HEK293 (cell line): ENCODE measurements at regions not wholly inside any gene's neighbourhood (a gene's known extent, or its start where the extent isn't known, plus 50 kb on each side); places are given as distances from the start of the nearest gene placed in this dataset.

Source experiments
- GFI1B ChIP-seq: fragments of 450-650 bp; formaldehyde crosslinking; IDR thresholded peaks from 2 replicates; pipeline ENCODE4 v1.5.1; 2016; ENCODE audit warnings: missing biosample characterization, missing genetic modification characterization
- GLIS2 ChIP-seq: fragments of 450-650 bp; formaldehyde crosslinking; IDR thresholded peaks from 2 replicates; pipeline ENCODE4 v1.5.1; 2016; ENCODE audit warnings: missing biosample characterization, missing genetic modification characterization
- KLF1 ChIP-seq: fragments of 450-650 bp; formaldehyde crosslinking; IDR thresholded peaks from 2 replicates; pipeline ENCODE4 v1.5.1; 2016; ENCODE audit warnings: missing biosample characterization, missing genetic modification characterization
- KLF10 ChIP-seq: fragments of 450-650 bp; IDR thresholded peaks from 2 replicates; pipeline ENCODE4 v1.5.1; 2018; ENCODE audit warnings: missing biosample characterization, mild to moderate bottlenecking, missing genetic modification characterization
- KLF16 ChIP-seq: fragments of 450-650 bp; formaldehyde crosslinking; IDR thresholded peaks from 2 replicates; pipeline ENCODE4 v1.5.1; 2017; ENCODE audit warnings: missing biosample characterization, missing genetic modification characterization
- KLF8 ChIP-seq: fragments of 450-650 bp; formaldehyde crosslinking; IDR thresholded peaks from 2 replicates; pipeline ENCODE4 v1.5.1; 2016; ENCODE audit warnings: missing biosample characterization, missing genetic modification characterization
- SETDB1 ChIP-seq: IDR thresholded peaks from one replicate; pipeline ENCODE4 v1.6.1; 2017; ENCODE audit warnings: mild to moderate bottlenecking, low read length, moderate library complexity, mixed read lengths; ENCODE audit not compliant: insufficient read length
- ZBTB17 ChIP-seq: fragments of 450-650 bp; formaldehyde crosslinking; IDR thresholded peaks from 2 replicates; pipeline ENCODE4 v1.5.1; 2016; ENCODE audit warnings: missing biosample characterization, missing genetic modification characterization
- ZBTB8A ChIP-seq: fragments of 450-650 bp; formaldehyde crosslinking; IDR thresholded peaks from 2 replicates; pipeline ENCODE4 v1.5.1; 2016; ENCODE audit warnings: missing biosample characterization, missing genetic modification characterization
- ZNF155 ChIP-seq: fragments of 450-650 bp; formaldehyde crosslinking; IDR thresholded peaks from 2 replicates; pipeline ENCODE4 v1.5.1; 2016; ENCODE audit warnings: missing biosample characterization, missing genetic modification characterization
- ZNF16 ChIP-seq: fragments of 450-650 bp; formaldehyde crosslinking; IDR thresholded peaks from 2 replicates; pipeline ENCODE4 v1.5.1; 2016; ENCODE audit warnings: low read depth, missing biosample characterization, missing genetic modification characterization
- ZNF174 ChIP-seq: fragments of 450-650 bp; formaldehyde crosslinking; IDR thresholded peaks from 2 replicates; pipeline ENCODE4 v1.5.0; 2017; ENCODE audit warnings: missing biosample characterization, mild to moderate bottlenecking, missing genetic modification characterization
- ZNF202 ChIP-seq: fragments of 450-650 bp; formaldehyde crosslinking; IDR thresholded peaks from 2 replicates; pipeline ENCODE4 v1.5.1; 2016; ENCODE audit warnings: missing biosample characterization, missing genetic modification characterization, borderline replicate concordance
- ZNF24 ChIP-seq: fragments of 450-650 bp; formaldehyde crosslinking; IDR thresholded peaks from 2 replicates; pipeline ENCODE4 v1.5.1; 2016; ENCODE audit warnings: missing biosample characterization, missing genetic modification characterization
- ZNF292 ChIP-seq: fragments of 450-650 bp; formaldehyde crosslinking; IDR thresholded peaks from 2 replicates; pipeline ENCODE4 v1.5.1; 2016; ENCODE audit warnings: low read depth, missing biosample characterization, missing genetic modification characterization, borderline replicate concordance
- ZNF335 ChIP-seq: fragments of 450-650 bp; formaldehyde crosslinking; conservative IDR thresholded peaks from 2 replicates; pipeline ENCODE4 v1.5.1; 2016; ENCODE audit warnings: missing biosample characterization, missing genetic modification characterization
- ZNF473 ChIP-seq: fragments of 450-650 bp; formaldehyde crosslinking; IDR thresholded peaks from 2 replicates; pipeline ENCODE4 v1.5.1; 2017; ENCODE audit warnings: missing biosample characterization, missing genetic modification characterization
- ZNF529 ChIP-seq: fragments of 450-650 bp; formaldehyde crosslinking; IDR thresholded peaks from 2 replicates; pipeline ENCODE4 v1.5.1; 2017; ENCODE audit warnings: missing genetic modification characterization, missing biosample characterization; ENCODE audit not compliant: insufficient replicate concordance
- ZNF530 ChIP-seq: fragments of 450-650 bp; formaldehyde crosslinking; IDR thresholded peaks from 2 replicates; pipeline ENCODE4 v1.5.1; 2016; ENCODE audit warnings: low read depth, missing biosample characterization, missing genetic modification characterization
- ZNF585B ChIP-seq: fragments of 450-650 bp; formaldehyde crosslinking; IDR thresholded peaks from 2 replicates; pipeline ENCODE4 v1.5.1; 2016; ENCODE audit warnings: missing biosample characterization, missing genetic modification characterization
- ZNF660 ChIP-seq: fragments of 450-650 bp; IDR thresholded peaks from 2 replicates; pipeline ENCODE4 v1.5.1; 2018; ENCODE audit warnings: missing biosample characterization, mild to moderate bottlenecking, missing genetic modification characterization
- ZNF747 ChIP-seq: fragments of 450-650 bp; formaldehyde crosslinking; IDR thresholded peaks from 2 replicates; pipeline ENCODE4 v1.5.1; 2016; ENCODE audit warnings: missing biosample characterization, missing genetic modification characterization
- TF ChIP-seq, protein P1 (sequence below): fragments of 450-650 bp; formaldehyde crosslinking; IDR thresholded peaks from 2 replicates; pipeline ENCODE4 v1.5.1; 2017; ENCODE audit warnings: missing biosample characterization, missing genetic modification characterization
- TF ChIP-seq, protein P2 (sequence below): fragments of 450-650 bp; formaldehyde crosslinking; IDR thresholded peaks from 2 replicates; pipeline ENCODE4 v1.5.1; 2017; ENCODE audit warnings: missing biosample characterization, mild to moderate bottlenecking, missing genetic modification characterization, moderate library complexity
- TF ChIP-seq, protein P3 (sequence below): fragments of 450-650 bp; formaldehyde crosslinking; IDR thresholded peaks from 2 replicates; pipeline ENCODE4 v1.5.1; 2016; ENCODE audit warnings: missing biosample characterization, missing genetic modification characterization
- TF ChIP-seq, protein P4 (sequence below): fragments of 450-650 bp; formaldehyde crosslinking; IDR thresholded peaks from 2 replicates; pipeline ENCODE4 v1.5.1; 2016; ENCODE audit warnings: missing biosample characterization, missing genetic modification characterization
- TF ChIP-seq, protein P5 (sequence below): fragments of 450-650 bp; formaldehyde crosslinking; IDR thresholded peaks from 2 replicates; pipeline ENCODE4 v1.5.1; 2016; ENCODE audit warnings: missing biosample characterization, missing genetic modification characterization

DNA sequence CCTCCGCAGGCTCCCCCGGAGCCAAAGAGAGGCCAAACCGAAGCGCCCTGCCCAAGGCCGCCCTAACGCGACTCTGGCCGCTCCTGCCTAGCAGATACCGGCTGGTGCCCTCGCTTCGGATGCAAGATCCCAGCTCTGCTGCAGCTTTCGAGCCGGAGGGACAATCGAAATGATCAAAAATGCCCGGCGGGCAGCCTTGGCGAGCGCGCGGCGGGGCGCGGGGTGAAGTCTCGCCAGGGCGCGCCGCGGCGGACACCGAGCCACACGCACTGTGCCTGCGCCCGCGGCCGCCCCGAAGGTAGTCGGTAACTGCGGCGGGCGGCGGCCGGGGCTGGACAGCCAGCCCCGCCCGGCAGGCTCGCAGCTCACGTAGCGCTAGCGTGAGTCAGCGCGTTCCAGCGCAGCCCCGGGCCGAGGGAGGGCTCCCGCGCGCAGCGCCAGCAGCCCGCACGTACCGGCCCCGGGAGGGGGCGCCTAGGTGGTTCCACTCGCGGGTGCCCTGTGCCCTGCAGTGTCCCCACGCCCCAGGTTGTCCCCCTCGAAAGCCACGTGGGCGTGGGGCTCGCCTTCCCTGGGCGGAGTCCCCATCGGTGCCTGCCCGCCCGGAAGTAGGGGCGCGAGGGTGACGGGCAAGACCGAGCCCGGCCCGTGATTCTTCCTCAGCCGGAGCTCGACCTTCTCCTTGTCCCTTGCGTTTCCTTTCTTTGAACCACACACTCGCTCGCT lies 109.2 kb upstream of the EGLN3 start (continued):
- no peak for TF ChIP-seq ZNF747 (tag by site-specific recombination)
- no peak for TF ChIP-seq ZNF174 (tag by site-specific recombination)
- TF ChIP-seq ZNF155, result no peak
- TF ChIP-seq ZNF660 (tag by site-specific recombination), result 0 out of 2 replicates have a peak, but pooled peaks have one; percentile 58
- no peak for TF ChIP-seq ZNF16 (tag by site-specific recombination)
- peak; percentile 98 for TF ChIP-seq ZBTB8A (tag by site-specific recombination)
- TF ChIP-seq GFI1B, result no peak
- TF ChIP-seq ZNF335 (tag by site-specific recombination), result peak; percentile 55
- TF ChIP-seq ZNF585B (tag by site-specific recombination), result no peak
- TF ChIP-seq ZNF24 (tag by site-specific recombination), result peak; percentile 34; the same call in 1 of the 2 replicates
- no peak for TF ChIP-seq ZNF529
- TF ChIP-seq ZBTB17, result peak; percentile 59
- TF ChIP-seq KLF16 (tag by site-specific recombination), result peak; percentile 69
- TF ChIP-seq KLF1 (tag by site-specific recombination), result peak; percentile 90
- TF ChIP-seq KLF8 (tag by site-specific recombination), result peak; percentile 82; the same call in 1 of the 2 replicates
- no peak for TF ChIP-seq ZNF202 (tag by site-specific recombination)
- TF ChIP-seq KLF10 (tag by site-specific recombination), result 0 out of 2 replicates have a peak, but pooled peaks have one; percentile 36
- no peak for TF ChIP-seq ZNF292
- TF ChIP-seq, protein P1, sequence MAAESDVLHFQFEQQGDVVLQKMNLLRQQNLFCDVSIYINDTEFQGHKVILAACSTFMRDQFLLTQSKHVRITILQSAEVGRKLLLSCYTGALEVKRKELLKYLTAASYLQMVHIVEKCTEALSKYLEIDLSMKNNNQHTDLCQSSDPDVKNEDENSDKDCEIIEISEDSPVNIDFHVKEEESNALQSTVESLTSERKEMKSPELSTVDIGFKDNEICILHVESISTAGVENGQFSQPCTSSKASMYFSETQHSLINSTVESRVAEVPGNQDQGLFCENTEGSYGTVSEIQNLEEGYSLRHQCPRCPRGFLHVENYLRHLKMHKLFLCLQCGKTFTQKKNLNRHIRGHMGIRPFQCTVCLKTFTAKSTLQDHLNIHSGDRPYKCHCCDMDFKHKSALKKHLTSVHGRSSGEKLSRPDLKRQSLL (tag by site-specific recombination), result no peak
- peak; percentile 54 for TF ChIP-seq GLIS2 (tag by site-specific recombination)
- TF ChIP-seq, protein P2, sequence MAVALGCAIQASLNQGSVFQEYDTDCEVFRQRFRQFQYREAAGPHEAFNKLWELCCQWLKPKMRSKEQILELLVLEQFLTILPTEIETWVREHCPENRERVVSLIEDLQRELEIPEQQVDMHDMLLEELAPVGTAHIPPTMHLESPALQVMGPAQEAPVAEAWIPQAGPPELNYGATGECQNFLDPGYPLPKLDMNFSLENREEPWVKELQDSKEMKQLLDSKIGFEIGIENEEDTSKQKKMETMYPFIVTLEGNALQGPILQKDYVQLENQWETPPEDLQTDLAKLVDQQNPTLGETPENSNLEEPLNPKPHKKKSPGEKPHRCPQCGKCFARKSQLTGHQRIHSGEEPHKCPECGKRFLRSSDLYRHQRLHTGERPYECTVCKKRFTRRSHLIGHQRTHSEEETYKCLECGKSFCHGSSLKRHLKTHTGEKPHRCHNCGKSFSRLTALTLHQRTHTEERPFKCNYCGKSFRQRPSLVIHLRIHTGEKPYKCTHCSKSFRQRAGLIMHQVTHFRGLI, result peak; percentile 43; the same call in 1 of the 2 replicates
- TF ChIP-seq ZNF530 (tag by site-specific recombination), result no peak
- TF ChIP-seq, protein P3, sequence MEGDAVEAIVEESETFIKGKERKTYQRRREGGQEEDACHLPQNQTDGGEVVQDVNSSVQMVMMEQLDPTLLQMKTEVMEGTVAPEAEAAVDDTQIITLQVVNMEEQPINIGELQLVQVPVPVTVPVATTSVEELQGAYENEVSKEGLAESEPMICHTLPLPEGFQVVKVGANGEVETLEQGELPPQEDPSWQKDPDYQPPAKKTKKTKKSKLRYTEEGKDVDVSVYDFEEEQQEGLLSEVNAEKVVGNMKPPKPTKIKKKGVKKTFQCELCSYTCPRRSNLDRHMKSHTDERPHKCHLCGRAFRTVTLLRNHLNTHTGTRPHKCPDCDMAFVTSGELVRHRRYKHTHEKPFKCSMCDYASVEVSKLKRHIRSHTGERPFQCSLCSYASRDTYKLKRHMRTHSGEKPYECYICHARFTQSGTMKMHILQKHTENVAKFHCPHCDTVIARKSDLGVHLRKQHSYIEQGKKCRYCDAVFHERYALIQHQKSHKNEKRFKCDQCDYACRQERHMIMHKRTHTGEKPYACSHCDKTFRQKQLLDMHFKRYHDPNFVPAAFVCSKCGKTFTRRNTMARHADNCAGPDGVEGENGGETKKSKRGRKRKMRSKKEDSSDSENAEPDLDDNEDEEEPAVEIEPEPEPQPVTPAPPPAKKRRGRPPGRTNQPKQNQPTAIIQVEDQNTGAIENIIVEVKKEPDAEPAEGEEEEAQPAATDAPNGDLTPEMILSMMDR (tag by site-specific recombination), result peak; percentile 86
- TF ChIP-seq, protein P4, sequence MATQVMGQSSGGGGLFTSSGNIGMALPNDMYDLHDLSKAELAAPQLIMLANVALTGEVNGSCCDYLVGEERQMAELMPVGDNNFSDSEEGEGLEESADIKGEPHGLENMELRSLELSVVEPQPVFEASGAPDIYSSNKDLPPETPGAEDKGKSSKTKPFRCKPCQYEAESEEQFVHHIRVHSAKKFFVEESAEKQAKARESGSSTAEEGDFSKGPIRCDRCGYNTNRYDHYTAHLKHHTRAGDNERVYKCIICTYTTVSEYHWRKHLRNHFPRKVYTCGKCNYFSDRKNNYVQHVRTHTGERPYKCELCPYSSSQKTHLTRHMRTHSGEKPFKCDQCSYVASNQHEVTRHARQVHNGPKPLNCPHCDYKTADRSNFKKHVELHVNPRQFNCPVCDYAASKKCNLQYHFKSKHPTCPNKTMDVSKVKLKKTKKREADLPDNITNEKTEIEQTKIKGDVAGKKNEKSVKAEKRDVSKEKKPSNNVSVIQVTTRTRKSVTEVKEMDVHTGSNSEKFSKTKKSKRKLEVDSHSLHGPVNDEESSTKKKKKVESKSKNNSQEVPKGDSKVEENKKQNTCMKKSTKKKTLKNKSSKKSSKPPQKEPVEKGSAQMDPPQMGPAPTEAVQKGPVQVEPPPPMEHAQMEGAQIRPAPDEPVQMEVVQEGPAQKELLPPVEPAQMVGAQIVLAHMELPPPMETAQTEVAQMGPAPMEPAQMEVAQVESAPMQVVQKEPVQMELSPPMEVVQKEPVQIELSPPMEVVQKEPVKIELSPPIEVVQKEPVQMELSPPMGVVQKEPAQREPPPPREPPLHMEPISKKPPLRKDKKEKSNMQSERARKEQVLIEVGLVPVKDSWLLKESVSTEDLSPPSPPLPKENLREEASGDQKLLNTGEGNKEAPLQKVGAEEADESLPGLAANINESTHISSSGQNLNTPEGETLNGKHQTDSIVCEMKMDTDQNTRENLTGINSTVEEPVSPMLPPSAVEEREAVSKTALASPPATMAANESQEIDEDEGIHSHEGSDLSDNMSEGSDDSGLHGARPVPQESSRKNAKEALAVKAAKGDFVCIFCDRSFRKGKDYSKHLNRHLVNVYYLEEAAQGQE (tag by site-specific recombination), result peak; percentile 47; the same call in 1 of the 2 replicates
- TF ChIP-seq, protein P5, sequence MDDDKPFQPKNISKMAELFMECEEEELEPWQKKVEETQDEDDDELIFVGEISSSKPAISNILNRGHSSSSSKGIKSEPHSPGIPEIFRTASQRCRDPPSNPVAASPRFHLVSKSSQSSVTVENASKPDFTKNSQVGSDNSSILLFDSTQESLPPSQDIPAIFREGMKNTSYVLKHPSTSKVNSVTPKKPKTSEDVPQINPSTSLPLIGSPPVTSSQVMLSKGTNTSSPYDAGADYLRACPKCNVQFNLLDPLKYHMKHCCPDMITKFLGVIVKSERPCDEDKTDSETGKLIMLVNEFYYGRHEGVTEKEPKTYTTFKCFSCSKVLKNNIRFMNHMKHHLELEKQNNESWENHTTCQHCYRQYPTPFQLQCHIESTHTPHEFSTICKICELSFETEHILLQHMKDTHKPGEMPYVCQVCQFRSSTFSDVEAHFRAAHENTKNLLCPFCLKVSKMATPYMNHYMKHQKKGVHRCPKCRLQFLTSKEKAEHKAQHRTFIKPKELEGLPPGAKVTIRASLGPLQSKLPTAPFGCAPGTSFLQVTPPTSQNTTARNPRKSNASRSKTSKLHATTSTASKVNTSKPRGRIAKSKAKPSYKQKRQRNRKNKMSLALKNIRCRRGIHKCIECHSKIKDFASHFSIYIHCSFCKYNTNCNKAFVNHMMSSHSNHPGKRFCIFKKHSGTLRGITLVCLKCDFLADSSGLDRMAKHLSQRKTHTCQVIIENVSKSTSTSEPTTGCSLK (tag by site-specific recombination), result no peak
- TF ChIP-seq ZNF473 (tag by site-specific recombination), result no peak
- TF ChIP-seq SETDB1, result no peak
